ENCODE measurements at regions not wholly inside any gene's neighbourhood (a gene's known extent, or its start where the extent isn't known, plus 50 kb on each side); places are given as distances from the start of the nearest gene placed in this dataset.
A peak's percentile ranks its signal among the peaks of the same experiment; 100 is the strongest.

DNA sequence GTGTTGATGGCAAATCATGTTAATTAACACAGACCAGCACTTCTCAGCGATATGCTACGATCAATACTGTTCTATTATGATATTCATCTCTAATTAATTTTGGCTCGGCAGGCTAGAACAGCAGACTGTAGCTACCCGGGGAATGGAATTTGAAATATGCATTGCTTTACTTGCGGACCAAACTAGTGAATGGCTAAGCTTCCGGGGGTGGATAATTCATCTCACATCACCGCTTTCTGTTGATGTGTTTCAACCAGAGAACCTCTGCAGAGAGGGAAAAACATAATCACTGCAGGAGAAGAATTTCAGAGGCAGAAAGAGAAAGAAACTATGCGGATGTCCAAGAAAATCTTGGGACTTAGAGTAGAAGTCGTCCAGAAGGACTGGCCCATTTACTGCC, 490.9 kb downstream of the STK39 start:
- Histone ChIP-seq H3K23ac (ENCODE audit: insufficient read length) (no peak overlapping the region), H3K9me3 (ENCODE audit: insufficient read depth in 2 of 2, low read depth in 1 of 2, low read length in 1 of 2) (no peaks in the 10 kb centered on the region), H4K91ac (replicated peaks; ENCODE audit: insufficient read length, low read length) (no peak overlapping the region), H3K4me2 (ENCODE audit: insufficient read depth in 1 of 2, low read depth in 2 of 2, low read length in 2 of 2) (peak overlapping the region; percentile 5 to 31; a peak in 2 of 4 replicates), H2BK12ac (ENCODE audit: low read depth, low read length) (peak overlapping the region; percentile 64; the same call in 1 of the 2 replicates), H2AK5ac (ENCODE audit: low read depth, low read length) (no peak overlapping the region), H3K4me1 (replicated peaks in 1 of 4; ENCODE audit: control insufficient read depth in 3 of 4, insufficient read depth in 4 of 4, low read length in 3 of 4) (peaks cover 2 to 25% (median 21%) of the 10 kb centered on the region in 4 experiments; a peak in 6 of 7 replicates), H3K79me2 (ENCODE audit: control insufficient read depth in 1 of 2, insufficient read depth in 2 of 2, low read length in 2 of 2) (no peaks in the 10 kb centered on the region), H4K8ac (ENCODE audit: extremely low read depth, insufficient read depth, low read length) (no peak overlapping the region), H3K4me3 (ENCODE audit: extremely low read depth in 1 of 4, insufficient read depth in 2 of 4, low read depth in 3 of 4, low read length in 4 of 4) (peak overlapping the region in 1 of 4 experiments; percentile 2; a peak in 1 of 8 replicates), H3K56ac (replicated peaks; ENCODE audit: insufficient read length, low read depth, low read length) (no peak overlapping the region), H3K27ac (ENCODE audit: low read depth, low read length) (0 out of 2 replicates have a peak overlapping the region, but pooled peaks have one; percentile 14), H3K14ac (ENCODE audit: insufficient read length) (no peak overlapping the region), H2BK15ac (ENCODE audit: low read length) (no peak overlapping the region), H2BK120ac (replicated peaks; ENCODE audit: low read depth, low read length) (peak overlapping the region; percentile 10), H4K5ac (ENCODE audit: insufficient read length, low read depth, low read length) (no peak overlapping the region), H3K9ac (replicated peaks in 1 of 4; ENCODE audit: extremely low read depth in 1 of 4, low read depth in 3 of 4, low read length in 3 of 4) (no peak overlapping the region), H3K79me1 (ENCODE audit: low read depth, low read length) (no peaks in the 10 kb centered on the region; the same call in 1 of the 2 replicates), H3K23me2 (ENCODE audit: low read depth, low read length) (no peaks in the 10 kb centered on the region), H2BK5ac (ENCODE audit: low read depth, low read length) (peak overlapping the region; percentile 35; the same call in 1 of the 2 replicates), H2AFZ (ENCODE audit: low read length) (no peak overlapping the region), H4K20me1 (replicated peaks in 1 of 2; ENCODE audit: control insufficient read depth in 1 of 2, insufficient read depth in 2 of 2, low read length in 2 of 2) (no peaks in the 10 kb centered on the region), H3K36me3 (ENCODE audit: control insufficient read depth in 2 of 4, insufficient read depth in 4 of 4, low read length in 3 of 4) (no peaks in the 10 kb centered on the region), H3K27me3 (replicated peaks in 1 of 4; ENCODE audit: control insufficient read depth in 3 of 4, extremely low read depth in 1 of 4, insufficient read depth in 3 of 4, low read length in 3 of 4) (no peaks in the 10 kb centered on the region), H3K18ac (ENCODE audit: extremely low read depth, low read length) (no peak overlapping the region), H3K4ac (replicated peaks; ENCODE audit: insufficient read length, low read depth, low read length) (no peak overlapping the region), H2BK20ac (ENCODE audit: low read length) (no peak overlapping the region)
- no peak for DNase-seq (ENCODE audit: low read depth in 1 of 2, low spot score in 2 of 2)
- peak; percentile 88 for TF ChIP-seq TEAD4 (IDR thresholded peaks at IDR 0.05; ENCODE audit: low read depth, low read length)
- no peak for TF ChIP-seq KDM1A (IDR thresholded peaks at IDR 0.05; ENCODE audit: borderline replicate concordance, low read length)
- 37% methylated on average over 9 of the region's 9 CpGs; no CpG with 5 or more reads in 1 of the 2 experiments for WGBS, 2 experiments (ENCODE audit: extremely low coverage in 1 of 2, insufficient coverage in 1 of 2, insufficient read length in 1 of 2, insufficient replicate concordance in 2 of 2, low coverage in 1 of 2, low lambda C conversion rate in 2 of 2, missing lambda C conversion rate in 1 of 2)
- POLR2A ChIA-PET (ENCODE audit: partially characterized antibody), result no interaction called here
- FAIRE-seq, result peak; percentile 88
- CTCF ChIA-PET (ENCODE audit: partially characterized antibody), result no interaction called here
